ENCODE measurements at regions not wholly inside any gene's neighbourhood (a gene's known extent, or its start where the extent isn't known, plus 50 kb on each side); places are given as distances from the start of the nearest gene placed in this dataset.

- Histone ChIP-seq H3K27me3 (no peaks in the 10 kb centered on the region), H3K27ac (no peak overlapping the region), H3K36me3 (no peaks in the 10 kb centered on the region), H3K4me3 (no peak overlapping the region), H3K9me3 (no peaks in the 10 kb centered on the region), H3K4me1 (no peaks in the 10 kb centered on the region)
- no peak for ATAC-seq
- 94 to 95% methylated on average over 3 to 5 of the region's 6 CpGs for WGBS, 2 donors (ENCODE audit: low coverage in 1 of 2)
- TF ChIP-seq EP300 (IDR thresholded peaks at IDR 0.05) (no peak), POLR2AphosphoS5 (IDR thresholded peaks at IDR 0.05) (no peak), CTCF (IDR thresholded peaks at IDR 0.05) (no peak), POLR2A (IDR thresholded peaks at IDR 0.05) (no peak)
Measured at GRCh38 chr7:25813381-25813780, 338.6 kb upstream of the NFE2L3 start.

GRCh38 chr7:25815711-25816110 is 336.3 kb upstream of the NFE2L3 start:
- no peak overlapping the region for H3K4me3 ChIP-seq
- no peak for ATAC-seq
- no peaks in the 10 kb centered on the region for H3K4me1 ChIP-seq
- no peak overlapping the region for H3K27ac ChIP-seq
- H3K9me3 ChIP-seq, result no peaks in the 10 kb centered on the region
- TF ChIP-seq CTCF (IDR thresholded peaks at IDR 0.05), result no peak
- no peak for TF ChIP-seq POLR2AphosphoS5 (IDR thresholded peaks at IDR 0.05)
- no peak for TF ChIP-seq POLR2A (IDR thresholded peaks at IDR 0.05)
- TF ChIP-seq EP300 (IDR thresholded peaks at IDR 0.05), result no peak
- WGBS, 2 donors (ENCODE audit: low coverage in 1 of 2), result 93 to 95% methylated on average over 2 of the region's 2 CpGs
- no peaks in the 10 kb centered on the region for H3K27me3 ChIP-seq
- H3K36me3 ChIP-seq, result no peaks in the 10 kb centered on the region

- Histone ChIP-seq H3K27me3 (no peaks in the 10 kb centered on the region), H3K4me3 (no peak overlapping the region), H3K9me3 (no peaks in the 10 kb centered on the region), H3K27ac (no peak overlapping the region), H3K36me3 (no peaks in the 10 kb centered on the region), H3K4me1 (no peaks in the 10 kb centered on the region)
- 56 to 67% methylated on average over 5 of the region's 5 CpGs for WGBS, 2 donors (ENCODE audit: low coverage in 1 of 2)
- ATAC-seq, result no peak
- TF ChIP-seq POLR2AphosphoS5 (IDR thresholded peaks at IDR 0.05) (no peak), EP300 (IDR thresholded peaks at IDR 0.05) (no peak), CTCF (IDR thresholded peaks at IDR 0.05) (no peak), POLR2A (IDR thresholded peaks at IDR 0.05) (no peak)
Measured at GRCh38 chr7:25820432-25821040, 331.5 kb upstream of the NFE2L3 start.

- Histone ChIP-seq H3K27ac (no peak overlapping the region), H3K9me3 (no peaks in the 10 kb centered on the region), H3K4me1 (no peaks in the 10 kb centered on the region), H3K4me3 (no peak overlapping the region), H3K27me3 (no peaks in the 10 kb centered on the region), H3K36me3 (no peaks in the 10 kb centered on the region)
- ATAC-seq, result no peak
- WGBS, 2 donors (ENCODE audit: low coverage in 1 of 2), result 91 to 97% methylated on average over 3 of the region's 3 CpGs
- no peak for TF ChIP-seq EP300 (IDR thresholded peaks at IDR 0.05)
- no peak for TF ChIP-seq CTCF (IDR thresholded peaks at IDR 0.05)
- TF ChIP-seq POLR2A (IDR thresholded peaks at IDR 0.05), result no peak
- no peak for TF ChIP-seq POLR2AphosphoS5 (IDR thresholded peaks at IDR 0.05)
Measured at GRCh38 chr7:25821225-25821624, 330.8 kb upstream of the NFE2L3 start.

- H3K9me3 ChIP-seq, result no peaks in the 10 kb centered on the region
- TF ChIP-seq POLR2AphosphoS5 (IDR thresholded peaks at IDR 0.05) (no peak), EP300 (IDR thresholded peaks at IDR 0.05) (no peak), CTCF (IDR thresholded peaks at IDR 0.05) (no peak), POLR2A (IDR thresholded peaks at IDR 0.05) (no peak)
- H3K36me3 ChIP-seq, result no peaks in the 10 kb centered on the region
- 88 to 96% methylated on average over 1 to 4 of the region's 4 CpGs for WGBS, 2 donors (ENCODE audit: low coverage in 1 of 2)
- no peak overlapping the region for H3K27ac ChIP-seq
- H3K4me3 ChIP-seq, result no peak overlapping the region
- H3K27me3 ChIP-seq, result no peaks in the 10 kb centered on the region
- no peak for ATAC-seq
- no peaks in the 10 kb centered on the region for H3K4me1 ChIP-seq
Measured at GRCh38 chr7:25822823-25823222, 329.2 kb upstream of the NFE2L3 start.

Data from gastroesophageal sphincter (tissue), 4 donors.